ENCODE measurements at regions not wholly inside any gene's neighbourhood (a gene's known extent, or its start where the extent isn't known, plus 50 kb on each side); places are given as distances from the start of the nearest gene placed in this dataset.

DNA sequence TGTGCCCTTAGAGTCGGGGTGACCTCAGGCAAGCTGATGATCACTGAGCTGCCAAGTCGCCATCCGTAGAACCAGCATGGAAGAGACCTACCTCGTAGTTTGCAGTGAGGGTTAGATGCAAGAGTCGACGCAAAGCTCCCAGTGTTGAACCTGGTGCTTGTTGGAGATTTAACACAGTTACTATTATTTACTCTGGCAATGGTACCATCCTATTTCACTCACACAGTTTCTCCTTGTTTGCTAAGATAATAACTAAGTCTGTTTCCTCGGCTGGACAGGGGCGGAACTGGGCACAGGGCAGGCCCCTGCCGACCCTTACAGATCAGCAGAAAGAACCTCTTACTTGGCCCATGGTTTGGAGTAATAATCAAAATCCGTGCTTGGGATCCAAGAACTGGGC, 85.5 kb downstream of the ACAA2 start:
- TF ChIP-seq, protein P1, sequence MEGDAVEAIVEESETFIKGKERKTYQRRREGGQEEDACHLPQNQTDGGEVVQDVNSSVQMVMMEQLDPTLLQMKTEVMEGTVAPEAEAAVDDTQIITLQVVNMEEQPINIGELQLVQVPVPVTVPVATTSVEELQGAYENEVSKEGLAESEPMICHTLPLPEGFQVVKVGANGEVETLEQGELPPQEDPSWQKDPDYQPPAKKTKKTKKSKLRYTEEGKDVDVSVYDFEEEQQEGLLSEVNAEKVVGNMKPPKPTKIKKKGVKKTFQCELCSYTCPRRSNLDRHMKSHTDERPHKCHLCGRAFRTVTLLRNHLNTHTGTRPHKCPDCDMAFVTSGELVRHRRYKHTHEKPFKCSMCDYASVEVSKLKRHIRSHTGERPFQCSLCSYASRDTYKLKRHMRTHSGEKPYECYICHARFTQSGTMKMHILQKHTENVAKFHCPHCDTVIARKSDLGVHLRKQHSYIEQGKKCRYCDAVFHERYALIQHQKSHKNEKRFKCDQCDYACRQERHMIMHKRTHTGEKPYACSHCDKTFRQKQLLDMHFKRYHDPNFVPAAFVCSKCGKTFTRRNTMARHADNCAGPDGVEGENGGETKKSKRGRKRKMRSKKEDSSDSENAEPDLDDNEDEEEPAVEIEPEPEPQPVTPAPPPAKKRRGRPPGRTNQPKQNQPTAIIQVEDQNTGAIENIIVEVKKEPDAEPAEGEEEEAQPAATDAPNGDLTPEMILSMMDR (conservative IDR thresholded peaks at IDR 0.05; ENCODE audit: low read length), result no peak
- no peak for TF ChIP-seq EZH2phosphoT487 (IDR thresholded peaks at IDR 0.05; ENCODE audit: borderline replicate concordance)
